GM12874 (cell line): ENCODE measurements at regions not wholly inside any gene's neighbourhood (a gene's known extent, or its start where the extent isn't known, plus 50 kb on each side); places are given as distances from the start of the nearest gene placed in this dataset.

Experiments
- CTCF ChIP-seq: IDR thresholded peaks from 2 replicates; pipeline ENCODE4 v1.5.1; 2011; ENCODE audit warnings: low read depth, mild to moderate bottlenecking, control low read depth, low read length, moderate library complexity; ENCODE audit not compliant: insufficient read depth

GRCh38 chr7:45456747-45457524 lies 117.2 kb upstream of the ADCY1 start:
- no peak for TF ChIP-seq CTCF

GRCh38 chr7:45457591-45457990 lies 116.6 kb upstream of the ADCY1 start:
- TF ChIP-seq CTCF = no peak

- no peak for TF ChIP-seq CTCF
Measured at GRCh38 chr7:45459476-45459875, 114.7 kb upstream of the ADCY1 start.

- no peak for TF ChIP-seq CTCF
Measured at GRCh38 chr7:45460379-45460778, 113.8 kb upstream of the ADCY1 start.

- TF ChIP-seq CTCF = no peak
Measured at GRCh38 chr7:45461026-45461425, 113.1 kb upstream of the ADCY1 start.

GRCh38 chr7:45469103-45469502 lies 105.1 kb upstream of the ADCY1 start:
- TF ChIP-seq CTCF = no peak

- no peak for TF ChIP-seq CTCF
Measured at GRCh38 chr7:45470031-45470430, 104.1 kb upstream of the ADCY1 start.

GRCh38 chr7:45479781-45480180 lies 94.4 kb upstream of the ADCY1 start:
- TF ChIP-seq CTCF = no peak
